CD4-positive, alpha-beta T cell treated with Interleukin-4 for 1 hour (primary cell): ENCODE measurements at regions not wholly inside any gene's neighbourhood (a gene's known extent, or its start where the extent isn't known, plus 50 kb on each side); places are given as distances from the start of the nearest gene placed in this dataset.
"Not testable (repeated sequence)": the region's sequence is repeated elsewhere in the genome, so short reads cannot be mapped to it uniquely, and the experiment has no call there.

Experiments used
- DNase-seq, 2 donors: peaks; one replicate each; pipeline ENCODE4 v3.0.0-alpha.2; 2020 to 2022

- not testable (repeated sequence) for DNase-seq
These were observed 272.4 kb upstream of the NRSN1 start for GRCh38 chr6:23853566-23854133.

- DNase-seq: not testable (repeated sequence)
These were observed 271.9 kb upstream of the NRSN1 start for GRCh38 chr6:23854154-23854553.

- DNase-seq: no peak
These were observed 270.4 kb upstream of the NRSN1 start for GRCh38 chr6:23855497-23856116.

- no peak for DNase-seq
These were observed 255.5 kb upstream of the NRSN1 start for GRCh38 chr6:23870496-23870895.

GRCh38 chr6:23873161-23873560 is 252.9 kb upstream of the NRSN1 start:
- DNase-seq: no peak

GRCh38 chr6:23875006-23875405 is 251.0 kb upstream of the NRSN1 start:
- no peak for DNase-seq

- no peak for DNase-seq
These were observed 246.2 kb upstream of the NRSN1 start for GRCh38 chr6:23879816-23880215.

GRCh38 chr6:23890543-23891227 is 235.3 kb upstream of the NRSN1 start:
- DNase-seq: no peak

- no peak for DNase-seq
These were observed 220.7 kb upstream of the NRSN1 start for GRCh38 chr6:23905133-23905815.

GRCh38 chr6:23910420-23910819 is 215.6 kb upstream of the NRSN1 start:
- DNase-seq: no peak

GRCh38 chr6:23927935-23928334 is 198.1 kb upstream of the NRSN1 start:
- DNase-seq: no peak

- DNase-seq: no peak
These were observed 196.8 kb upstream of the NRSN1 start for GRCh38 chr6:23929201-23929600.

GRCh38 chr6:23940466-23940865 is 185.5 kb upstream of the NRSN1 start:
- no peak for DNase-seq

- no peak for DNase-seq
These were observed 174.3 kb upstream of the NRSN1 start for GRCh38 chr6:23951691-23952090.

GRCh38 chr6:23952245-23952644 is 173.8 kb upstream of the NRSN1 start:
- DNase-seq: no peak

- no peak for DNase-seq
These were observed 172.0 kb upstream of the NRSN1 start for GRCh38 chr6:23953976-23954375.

GRCh38 chr6:23957017-23957416 is 169.0 kb upstream of the NRSN1 start:
- no peak for DNase-seq

GRCh38 chr6:23964865-23965264 is 161.2 kb upstream of the NRSN1 start:
- no peak for DNase-seq

GRCh38 chr6:23969344-23969743 is 156.7 kb upstream of the NRSN1 start:
- no peak for DNase-seq

GRCh38 chr6:23977706-23978105 is 148.3 kb upstream of the NRSN1 start:
- no peak for DNase-seq

GRCh38 chr6:23980965-23981364 is 145.1 kb upstream of the NRSN1 start:
- no peak for DNase-seq

GRCh38 chr6:23981923-23982322 is 144.1 kb upstream of the NRSN1 start:
- no peak for DNase-seq

- no peak for DNase-seq
These were observed 142.3 kb upstream of the NRSN1 start for GRCh38 chr6:23983735-23984134.

GRCh38 chr6:23985015-23985414 is 141.0 kb upstream of the NRSN1 start:
- no peak for DNase-seq
